ENCODE measurements at regions not wholly inside any gene's neighbourhood (a gene's known extent, or its start where the extent isn't known, plus 50 kb on each side); places are given as distances from the start of the nearest gene placed in this dataset.

DNA sequence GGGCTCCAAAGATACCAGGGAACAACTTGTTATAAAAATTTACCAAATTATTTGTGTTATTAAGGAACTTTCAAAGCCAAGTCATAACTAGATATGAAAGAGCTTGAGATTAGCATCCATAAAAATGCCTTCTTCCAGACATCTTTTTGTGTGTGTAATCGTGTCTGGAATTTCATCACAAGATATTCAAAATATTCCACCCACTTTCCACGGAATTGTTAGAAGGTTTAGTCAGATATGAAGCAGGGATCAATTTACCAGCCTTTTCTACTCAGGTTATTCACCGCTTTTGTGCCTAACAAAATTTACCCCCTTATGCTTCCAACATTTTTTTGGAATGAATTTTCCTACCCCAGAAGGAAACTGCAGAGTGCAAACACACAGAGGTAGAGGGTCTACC is 130.2 kb upstream of the ACVR2A start:
- TF ChIP-seq CTCF (conservative IDR thresholded peaks at IDR 0.05; ENCODE audit: low read depth, low read length) (no peak), EZH2 (IDR thresholded peaks at IDR 0.05; ENCODE audit: borderline replicate concordance, low read depth, low read length, poor library complexity, severe bottlenecking) (no peak)
